NB4 (cell line): ENCODE measurements at regions not wholly inside any gene's neighbourhood (a gene's known extent, or its start where the extent isn't known, plus 50 kb on each side); places are given as distances from the start of the nearest gene placed in this dataset.

Source experiments
- DNase-seq: peaks from one replicate; pipeline ENCODE4 v3.0.0; 2010; ENCODE audit warnings: low read depth
- H3K4me3 ChIP-seq: one replicate; pipeline ENCODE4 v1.5.1; 2011; ENCODE audit warnings: mild to moderate bottlenecking, low read depth, low read length, moderate library complexity
- CTCF ChIP-seq: IDR thresholded peaks from one replicate; pipeline ENCODE4 v1.5.1; 2012; ENCODE audit warnings: low read depth, low read length
- MAX ChIP-seq: IDR thresholded peaks from 2 replicates; pipeline ENCODE4 v1.6.1; 2011; ENCODE audit warnings: low read depth, low read length
- MYC ChIP-seq: IDR thresholded peaks from 2 replicates; pipeline ENCODE4 v1.6.1; 2011; ENCODE audit warnings: low read depth, low read length
- POLR2A ChIP-seq: IDR thresholded peaks from 2 replicates; pipeline ENCODE4 v1.6.1; 2011; ENCODE audit warnings: mild to moderate bottlenecking; ENCODE audit not compliant: insufficient read length; ENCODE audit errors: extremely low read depth

- no peak overlapping the region for H3K4me3 ChIP-seq
- DNase-seq, result no peak
- TF ChIP-seq MAX (no peak), CTCF (no peak), MYC (no peak), POLR2A (no peak)
Observed at GRCh38 chr18:54020156-54020745, 204.2 kb downstream of the MBD2 start.

GRCh38 chr18:54019641-54020040, 204.8 kb downstream of the MBD2 start:
- TF ChIP-seq CTCF, result no peak
- TF ChIP-seq MYC, result no peak
- TF ChIP-seq MAX, result no peak
- TF ChIP-seq POLR2A, result no peak
- no peak for DNase-seq
- H3K4me3 ChIP-seq, result no peak overlapping the region

- DNase-seq, result no peak
- TF ChIP-seq POLR2A (no peak), CTCF (no peak), MYC (no peak), MAX (no peak)
- no peak overlapping the region for H3K4me3 ChIP-seq
Observed at GRCh38 chr18:54013452-54013851, 211.0 kb downstream of the MBD2 start.

- H3K4me3 ChIP-seq, result no peak overlapping the region
- no peak for DNase-seq
- no peak for TF ChIP-seq POLR2A
- TF ChIP-seq CTCF, result no peak
- TF ChIP-seq MAX, result no peak
- TF ChIP-seq MYC, result no peak
Observed at GRCh38 chr18:54004828-54005227, 219.6 kb downstream of the MBD2 start.

GRCh38 chr18:54003195-54003594, 221.3 kb downstream of the MBD2 start:
- TF ChIP-seq CTCF (no peak), POLR2A (no peak), MYC (no peak), MAX (no peak)
- no peak for DNase-seq
- no peak overlapping the region for H3K4me3 ChIP-seq

GRCh38 chr18:53997064-53997463, 227.4 kb downstream of the MBD2 start:
- no peak for TF ChIP-seq CTCF
- no peak for TF ChIP-seq MYC
- TF ChIP-seq POLR2A, result no peak
- H3K4me3 ChIP-seq, result no peak overlapping the region
- no peak for DNase-seq
